ENCODE measurements at regions not wholly inside any gene's neighbourhood (a gene's known extent, or its start where the extent isn't known, plus 50 kb on each side); places are given as distances from the start of the nearest gene placed in this dataset.

- Histone ChIP-seq H3K27ac (ENCODE audit: low read depth, low read length) (no peak overlapping the region), H2AFZ (ENCODE audit: low read depth, low read length, poor library complexity, severe bottlenecking) (peak overlapping the region; percentile 63), H3K79me2 (ENCODE audit: insufficient read depth, low read length) (no peaks in the 10 kb centered on the region), H3K9me2 (ENCODE audit: insufficient read depth) (no peaks in the 10 kb centered on the region), H3K9me3 (ENCODE audit: control insufficient read depth in 1 of 2, insufficient read depth in 1 of 2, low read depth in 1 of 2, low read length in 2 of 2) (no peaks in the 10 kb centered on the region), H3K4me3 (replicated peaks in 1 of 2; ENCODE audit: low read depth in 1 of 2, low read length in 2 of 2) (no peak overlapping the region), H3K9ac (ENCODE audit: low read length) (no peak overlapping the region), H3K4me2 (ENCODE audit: low read length) (peak overlapping the region; percentile 13; the same call in 1 of the 2 replicates), H4K20me1 (ENCODE audit: insufficient read depth) (no peaks in the 10 kb centered on the region), H3K27me3 (ENCODE audit: insufficient read depth, low read length) (no peaks in the 10 kb centered on the region), H3K36me3 (ENCODE audit: control insufficient read depth in 1 of 2, insufficient read depth in 2 of 2, low read length in 2 of 2) (no peaks in the 10 kb centered on the region), H3K4me1 (ENCODE audit: control insufficient read depth in 1 of 2, insufficient read depth in 2 of 2, low read length in 2 of 2) (peaks cover 0 to 11% of the 10 kb centered on the region in 2 experiments; a peak in 2 of 4 replicates)
- ATAC-seq (peak; percentile 68), DNase-seq (ENCODE audit: low read depth, low spot score) (no peak)
- RAD21 ChIA-PET (ENCODE audit: low non-redundant PET in 1 of 2, low total read pairs in 2 of 2, uncharacterized antibody in 2 of 2, unreplicated experiment in 2 of 2): no interaction called here
- peak; percentile 18; the same call in 1 of the 2 replicates for TF ChIP-seq RAD21 (IDR thresholded peaks at IDR 0.05; ENCODE audit: low read depth)
- peak in 2 of 3 experiments; percentile 39 to 42; a peak in 4 of 6 replicates for TF ChIP-seq CTCF (IDR thresholded peaks at IDR 0.05 in 2 of 3, conservative IDR thresholded peaks at IDR 0.05 in 1 of 3; ENCODE audit: borderline replicate concordance in 1 of 3, insufficient read depth in 1 of 3, low read depth in 2 of 3, low read length in 2 of 3)
- no peak for TF ChIP-seq REST (IDR thresholded peaks at IDR 0.05; ENCODE audit: low read depth)
- intact Hi-C loops (cut with micrococcal nuclease): no loop called here
- CTCF ChIA-PET: interaction anchor here (1.0 kb wide), 1 partner anchor 82 kb away, joined by 3 read pairs; no protein-coding TSS in a partner anchor
- BruUV-seq (replicated peaks): no TSS peak
- POLR2A ChIA-PET: no interaction called here
Measured at GRCh38 chr6:80523531-80523997, 417.1 kb downstream of the BCKDHB start.
